SK-N-SH (cell line): ENCODE measurements at regions not wholly inside any gene's neighbourhood (a gene's known extent, or its start where the extent isn't known, plus 50 kb on each side); places are given as distances from the start of the nearest gene placed in this dataset.

Experiments
- CTCF ChIA-PET: fragments of 300-600, 350-600 bp; formaldehyde crosslinking; extraction: SDS; loops from one replicate; lab custom pipeline; 2021; lab: Yijun Ruan, JAX
- POLR2A ChIA-PET: fragments of 350-600 bp; sonication (Branson Sonifier 250); formaldehyde crosslinking; extraction: SDS; loops from one replicate; lab custom pipeline; 2020; ENCODE audit warnings: antibody characterized with exemption, inconsistent platforms; lab: Yijun Ruan, JAX
- DNase-seq: peaks from one replicate; pipeline ENCODE4 v3.0.0; 2012
- H2AFZ ChIP-seq: fragments of 200-600 bp; sonication (generic); 2 replicates; pipeline ENCODE4 v1.8.1; 2016; ENCODE audit warnings: antibody characterized with exemption, mild to moderate bottlenecking, low read depth
- H3F3A ChIP-seq: fragments of 200-600 bp; sonication (generic); replicated peaks from 2 replicates; pipeline ENCODE3; 2016; ENCODE audit warnings: antibody characterized with exemption, mild to moderate bottlenecking; ENCODE audit not compliant: insufficient read depth
- H3K27ac ChIP-seq, 2 experiments: fragments of 200-500 bp in 1 of 2; fragments of 200-600 bp in 1 of 2; sonication (Bioruptor generic) in 1 of 2; sonication (generic), shearing (Covaris generic) in 1 of 2; 2 replicates each; pipeline versions ENCODE4 v1.5.1 to v1.6.1; 2014 to 2016; ENCODE audit warnings: low read depth in 2 of 2, inconsistent platforms in 1 of 2, low read length in 1 of 2, mild to moderate bottlenecking in 1 of 2, mixed read lengths in 1 of 2
- H3K27me3 ChIP-seq: fragments of 200-600 bp; sonication (generic), shearing (Covaris generic); 2 replicates; pipeline ENCODE4 v1.6.1; 2016; ENCODE audit warnings: mixed run types; ENCODE audit not compliant: insufficient read depth
- H3K36me3 ChIP-seq, 2 experiments: fragments of 200-500 bp in 1 of 2; fragments of 200-600 bp in 1 of 2; sonication (Bioruptor generic) in 1 of 2; sonication (generic) in 1 of 2; replicated peaks in 1 of 2; 2 replicates each; pipeline versions ENCODE3 to v1.5.1; 2014 to 2016; ENCODE audit warnings: low read length in 1 of 2, mild to moderate bottlenecking in 1 of 2; ENCODE audit not compliant: insufficient read depth in 2 of 2, control insufficient read depth in 1 of 2
- H3K4me1 ChIP-seq, 2 experiments: fragments of 200-500 bp in 1 of 2; fragments of 200-600 bp in 1 of 2; sonication (Bioruptor generic) in 1 of 2; sonication (generic), shearing (Covaris generic) in 1 of 2; 2 replicates each; pipeline versions ENCODE4 v1.5.1 to v1.6.1; 2014 to 2016; ENCODE audit warnings: low read depth in 1 of 2, low read length in 1 of 2, mixed run types in 1 of 2; ENCODE audit not compliant: insufficient read depth in 2 of 2, control insufficient read depth in 1 of 2
- H3K4me2 ChIP-seq: fragments of 200-600 bp; sonication (generic), shearing (Covaris generic); 2 replicates; pipeline ENCODE4 v1.6.1; 2017; ENCODE audit warnings: mixed run types
- H3K4me3 ChIP-seq, 2 experiments: fragments of 200-500 bp in 1 of 2; fragments of 200-600 bp in 1 of 2; sonication (Bioruptor generic) in 1 of 2; sonication (generic), shearing (Covaris generic) in 1 of 2; 2 replicates each; pipeline versions ENCODE4 v1.5.1 to v1.8.1; 2014 to 2016; ENCODE audit warnings: low read depth in 2 of 2, inconsistent platforms in 1 of 2, low read length in 1 of 2, mild to moderate bottlenecking in 1 of 2, mixed read lengths in 1 of 2, moderate library complexity in 1 of 2
- H3K79me2 ChIP-seq: fragments of 200-600 bp; sonication (generic); 2 replicates; pipeline ENCODE4 v1.8.1; 2017; ENCODE audit warnings: mild to moderate bottlenecking; ENCODE audit not compliant: insufficient read depth
- H3K9ac ChIP-seq: fragments of 200-600 bp; sonication (generic); 2 replicates; pipeline ENCODE4 v1.6.1; 2017; ENCODE audit warnings: mixed run types
- H3K9me2 ChIP-seq: fragments of 200-600 bp; sonication (generic); 2 replicates; pipeline ENCODE4 v1.6.1; 2017; ENCODE audit warnings: mixed run types
- H3K9me3 ChIP-seq: fragments of 200-600 bp; sonication (generic); 2 replicates; pipeline ENCODE4 v1.6.1; 2017; ENCODE audit warnings: mixed run types, mild to moderate bottlenecking, moderate library complexity
- H4K20me1 ChIP-seq: fragments of 200-600 bp; sonication (generic); 2 replicates; pipeline ENCODE4 v1.6.1; 2017; ENCODE audit warnings: mild to moderate bottlenecking, mixed run types; ENCODE audit not compliant: insufficient read depth
- ELF1 ChIP-seq: IDR thresholded peaks from 2 replicates; pipeline ENCODE4 v1.4.0; 2012
- EP300 ChIP-seq, 2 experiments: IDR thresholded peaks; 2 replicates each; pipeline versions ENCODE4 v1.4.0 to v1.6.1; 2012; ENCODE audit warnings: borderline replicate concordance in 1 of 2, low read depth in 1 of 2, low read length in 1 of 2
- FOSL2 ChIP-seq: IDR thresholded peaks from 2 replicates; pipeline ENCODE4 v1.4.0; 2012; ENCODE audit warnings: low read depth, mild to moderate bottlenecking, moderate library complexity, borderline replicate concordance
- FOXM1 ChIP-seq: IDR thresholded peaks from 2 replicates; pipeline ENCODE4 v1.4.0; 2012; ENCODE audit warnings: low read depth, mild to moderate bottlenecking
- GATA2 ChIP-seq: sonication (generic); formaldehyde crosslinking; IDR thresholded peaks from 2 replicates; pipeline ENCODE4 v1.5.0; 2020; ENCODE audit warnings: mild to moderate bottlenecking, missing genetic modification reagents
- JUND ChIP-seq: IDR thresholded peaks from 2 replicates; pipeline ENCODE4 v1.4.0; 2012
- MEF2A ChIP-seq: IDR thresholded peaks from 2 replicates; pipeline ENCODE4 v1.4.0; 2012; ENCODE audit warnings: low read depth, borderline replicate concordance
- NFIC ChIP-seq: IDR thresholded peaks from 2 replicates; pipeline ENCODE4 v1.4.0; 2012; ENCODE audit warnings: borderline replicate concordance
- PBX3 ChIP-seq: IDR thresholded peaks from 2 replicates; pipeline ENCODE4; 2012
- POLR2AphosphoS5 ChIP-seq: IDR thresholded peaks from 2 replicates; pipeline ENCODE4 v1.6.1; 2012; ENCODE audit warnings: low read depth, low read length
- RCOR1 ChIP-seq: fragments of 150-350 bp; IDR thresholded peaks from 2 replicates; pipeline ENCODE4 v1.6.1; 2017; ENCODE audit warnings: antibody characterized with exemption, low read length
- REST ChIP-seq: IDR thresholded peaks from 2 replicates; pipeline ENCODE4 v1.6.1; 2012; ENCODE audit warnings: mild to moderate bottlenecking, low read depth, low read length, moderate library complexity
- SMC3 ChIP-seq: IDR thresholded peaks from 2 replicates; pipeline ENCODE4 v1.6.1; 2012; ENCODE audit warnings: low read depth, low read length, improper control_type of control experiment
- TAF1 ChIP-seq: IDR thresholded peaks from 2 replicates; pipeline ENCODE4 v1.6.1; 2012; ENCODE audit warnings: low read depth, mild to moderate bottlenecking, low read length, moderate library complexity, borderline replicate concordance
- TCF12 ChIP-seq: IDR thresholded peaks from 2 replicates; pipeline ENCODE4 v1.4.0; 2012
- YY1 ChIP-seq: IDR thresholded peaks from 2 replicates; pipeline ENCODE4 v1.4.0; 2012; ENCODE audit warnings: low read depth, mild to moderate bottlenecking
- ZBTB33 ChIP-seq: IDR thresholded peaks from 2 replicates; pipeline ENCODE4 v1.4.0; 2012; ENCODE audit warnings: low read depth, borderline replicate concordance
- WGBS: methylation state at CpG from one replicate; pipeline ENCODE4 v1.1.6; 2017; ENCODE audit warnings: low lambda C conversion rate; 5-methylcytosine and 5-hydroxymethylcytosine counted together

DNA sequence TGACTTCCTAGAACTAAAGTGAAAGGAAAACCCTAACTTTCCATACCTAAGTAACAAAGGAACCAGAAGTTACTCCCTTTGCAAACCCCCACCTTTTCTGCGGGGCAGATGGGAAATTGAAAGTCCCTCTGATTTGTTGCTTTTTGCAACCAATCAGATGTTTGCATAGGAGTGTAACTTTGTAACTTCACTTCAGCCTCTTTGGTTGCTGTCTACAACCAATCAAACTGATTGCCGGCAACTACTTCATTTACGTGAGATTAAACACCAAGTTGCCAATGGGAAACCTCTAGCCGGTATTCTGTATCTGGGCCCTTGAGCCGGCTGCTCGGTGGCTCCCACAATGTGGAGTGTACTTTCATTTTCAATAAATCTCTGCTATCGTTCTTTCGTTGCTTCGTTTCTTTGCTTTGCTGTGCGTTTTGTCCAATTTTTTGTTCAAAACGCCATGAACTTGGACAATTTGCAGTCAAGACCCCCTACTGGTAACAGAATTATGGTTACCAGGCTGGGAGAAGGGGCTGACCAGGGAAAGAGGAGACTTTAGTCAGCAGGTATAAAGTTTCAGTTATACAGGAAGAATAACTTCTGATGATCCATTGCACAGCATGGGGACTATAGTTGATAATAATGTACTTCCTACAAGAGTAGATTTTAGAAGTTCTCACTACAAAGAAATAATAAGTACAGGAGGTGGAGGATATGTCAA is 69.2 kb upstream of the RGS2 start (continued):
- TF ChIP-seq REST (no peak), NFIC (no peak), MEF2A (no peak), JUND (no peak), YY1 (no peak), POLR2AphosphoS5 (no peak), GATA2 (CRISPR knock-in tag) (no peak)

- TF ChIP-seq TCF12 (no peak), PBX3 (no peak), EP300 (IDR thresholded peaks at IDR 0.05; ENCODE audit: borderline replicate concordance in 1 of 2, low read depth in 1 of 2, low read length in 1 of 2) (no peak)
- H3K36me3 ChIP-seq = no peaks in the 10 kb centered on the region
These were observed 68.6 kb upstream of the RGS2 start for GRCh38 chr1:192740214-192740613.

DNA sequence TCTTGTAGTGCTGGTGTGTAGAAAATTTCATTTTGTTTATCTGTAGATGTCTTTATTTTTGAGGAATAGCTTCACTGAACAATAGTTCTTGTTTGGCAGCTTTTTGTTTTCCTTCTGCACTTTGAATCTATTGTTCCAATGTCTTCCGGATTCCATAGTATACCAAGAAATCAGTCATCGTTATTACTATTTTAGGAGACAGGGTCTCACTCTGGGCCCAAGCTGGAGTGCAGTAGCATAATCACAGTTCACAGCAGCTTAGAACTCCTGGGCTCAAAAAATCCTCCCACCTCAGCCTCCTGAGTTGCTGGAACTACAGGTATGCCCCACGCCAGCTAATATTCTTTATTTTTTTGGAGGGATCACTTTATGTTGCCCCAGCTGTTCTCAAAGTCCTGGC is 67.7 kb upstream of the RGS2 start:
- DNase-seq = no peak
- 86% methylated on average over 3 of the region's 3 CpGs for WGBS
- Histone ChIP-seq H3K79me2 (no peaks in the 10 kb centered on the region), H3K27me3 (no peaks in the 10 kb centered on the region), H3K4me2 (no peak overlapping the region), H3K36me3 (no peaks in the 10 kb centered on the region), H3K4me1 (no peaks in the 10 kb centered on the region), H3F3A (no peaks in the 10 kb centered on the region), H2AFZ (no peak overlapping the region), H3K9me3 (peaks cover 6% of the 10 kb centered on the region; the same call in 1 of the 2 replicates), H3K9me2 (no peaks in the 10 kb centered on the region), H3K27ac (no peak overlapping the region), H3K4me3 (no peak overlapping the region), H4K20me1 (no peaks in the 10 kb centered on the region), H3K9ac (no peak overlapping the region)
- POLR2A ChIA-PET = no interaction called here
- CTCF ChIA-PET = no interaction called here
- no peak for TF ChIP-seq ELF1
- no peak for TF ChIP-seq PBX3
- no peak for TF ChIP-seq FOSL2
- no peak for TF ChIP-seq POLR2AphosphoS5
- no peak for TF ChIP-seq EP300 (IDR thresholded peaks at IDR 0.05; ENCODE audit: borderline replicate concordance in 1 of 2, low read depth in 1 of 2, low read length in 1 of 2)
- no peak for TF ChIP-seq SMC3
- no peak for TF ChIP-seq RCOR1
- TF ChIP-seq FOXM1 = no peak
- TF ChIP-seq ZBTB33 = no peak
- no peak for TF ChIP-seq TAF1
- TF ChIP-seq YY1 = no peak

More at GRCh38 chr1:192740214-192740613, 68.6 kb upstream of the RGS2 start:
- H3K79me2 ChIP-seq = no peaks in the 10 kb centered on the region
- no peaks in the 10 kb centered on the region for H3F3A ChIP-seq
- no peaks in the 10 kb centered on the region for H3K4me1 ChIP-seq
- no peaks in the 10 kb centered on the region for H4K20me1 ChIP-seq
- no peak for DNase-seq
- no peak overlapping the region for H3K9ac ChIP-seq
- H3K4me3 ChIP-seq = no peak overlapping the region
- POLR2A ChIA-PET = no interaction called here
- 95% methylated on average over 1 of the region's 1 CpG for WGBS
- H3K9me2 ChIP-seq = no peaks in the 10 kb centered on the region
- no peaks in the 10 kb centered on the region for H3K27me3 ChIP-seq
- no peak overlapping the region for H3K27ac ChIP-seq
- no peak overlapping the region for H3K4me2 ChIP-seq
- CTCF ChIA-PET = interaction anchor here (0.6 kb wide), 1 partner anchor 14 kb away, joined by 4 read pairs; no protein-coding TSS in a partner anchor
- peaks cover 6% of the 10 kb centered on the region; the same call in 1 of the 2 replicates for H3K9me3 ChIP-seq
- no peak overlapping the region for H2AFZ ChIP-seq
